ENCODE measurements at regions not wholly inside any gene's neighbourhood (a gene's known extent, or its start where the extent isn't known, plus 50 kb on each side); places are given as distances from the start of the nearest gene placed in this dataset.

- POLR2A ChIA-PET, result no interaction called here
- Mint-ChIP-seq H3K4me1 (no peaks in the 10 kb centered on the region), H3K27ac (no peak overlapping the region), H3K4me3 (no peak overlapping the region), H3K27me3 (peaks cover 0 to 1% (median 0%) of the 10 kb centered on the region in 5 donors), H3K36me3 (peaks cover 0 to 4% (median 0%) of the 10 kb centered on the region in 3 donors), H3K9me3 (peaks cover 0 to 33% (median 4%) of the 10 kb centered on the region in 9 donors)
- no peak for DNase-seq
- ATAC-seq, result no peak
Measured at GRCh38 chr9:108360304-108360703, 495.5 kb downstream of the ACTL7B start.

GRCh38 chr9:108356806-108357205 is 499.0 kb downstream of the ACTL7B start:
- Mint-ChIP-seq H3K9me3 (peaks cover 3 to 34% (median 5%) of the 10 kb centered on the region in 9 donors), H3K27me3 (peaks cover 0 to 4% (median 0%) of the 10 kb centered on the region in 5 donors), H3K36me3 (peaks cover 0 to 4% (median 0%) of the 10 kb centered on the region in 3 donors), H3K4me1 (no peaks in the 10 kb centered on the region), H3K27ac (no peak overlapping the region), H3K4me3 (no peak overlapping the region)
- no peak for DNase-seq
- POLR2A ChIA-PET, result no interaction called here
- ATAC-seq, result no peak

- Mint-ChIP-seq H3K4me1 (no peaks in the 10 kb centered on the region), H3K27ac (no peak overlapping the region), H3K36me3 (no peaks in the 10 kb centered on the region), H3K4me3 (no peak overlapping the region), H3K27me3 (peaks cover 0 to 4% (median 0%) of the 10 kb centered on the region in 5 donors), H3K9me3 (peaks cover 0 to 20% (median 7%) of the 10 kb centered on the region in 9 donors)
- no peak for ATAC-seq
- POLR2A ChIA-PET, result no interaction called here
- no peak for DNase-seq
Measured at GRCh38 chr9:108351571-108351970, 504.2 kb downstream of the ACTL7B start.

GRCh38 chr9:108347463-108348188 is 508.2 kb downstream of the ACTL7B start:
- DNase-seq, result no peak
- Mint-ChIP-seq H3K36me3 (no peaks in the 10 kb centered on the region), H3K9me3 (peaks cover 0 to 11% (median 6%) of the 10 kb centered on the region in 9 donors), H3K27me3 (no peaks in the 10 kb centered on the region), H3K27ac (no peak overlapping the region), H3K4me3 (no peak overlapping the region), H3K4me1 (no peaks in the 10 kb centered on the region)
- POLR2A ChIA-PET, result no interaction called here
- ATAC-seq, result no peak

GRCh38 chr9:108345826-108346225 is 510.0 kb downstream of the ACTL7B start:
- Mint-ChIP-seq H3K4me1 (no peaks in the 10 kb centered on the region), H3K27me3 (peaks cover 0 to 2% (median 0%) of the 10 kb centered on the region in 5 donors), H3K4me3 (no peak overlapping the region), H3K27ac (no peak overlapping the region), H3K36me3 (no peaks in the 10 kb centered on the region), H3K9me3 (peaks cover 0 to 12% (median 3%) of the 10 kb centered on the region in 9 donors)
- POLR2A ChIA-PET, result no interaction called here
- DNase-seq (no peak), ATAC-seq (no peak)

GRCh38 chr9:108339251-108339650 is 516.5 kb downstream of the ACTL7B start:
- Mint-ChIP-seq H3K27ac (no peak overlapping the region), H3K9me3 (peaks cover 0 to 18% (median 2%) of the 10 kb centered on the region in 9 donors), H3K4me3 (no peak overlapping the region), H3K36me3 (no peaks in the 10 kb centered on the region), H3K4me1 (no peaks in the 10 kb centered on the region), H3K27me3 (peaks cover 0 to 2% (median 0%) of the 10 kb centered on the region in 5 donors)
- POLR2A ChIA-PET, result no interaction called here
- DNase-seq, result no peak
- no peak for ATAC-seq

- no peaks in the 10 kb centered on the region for H3K36me3 Mint-ChIP-seq
- H3K27ac Mint-ChIP-seq, result no peak overlapping the region
Measured at GRCh38 chr9:108336575-108336974, 519.2 kb downstream of the ACTL7B start.

GRCh38 chr9:108333530-108333983 is 522.2 kb downstream of the ACTL7B start:
- POLR2A ChIA-PET, result no interaction called here
- Mint-ChIP-seq H3K4me3 (no peak overlapping the region), H3K4me1 (peaks cover 0 to 2% (median 0%) of the 10 kb centered on the region in 4 donors), H3K27ac (no peak overlapping the region), H3K9me3 (peaks cover 4 to 19% (median 12%) of the 10 kb centered on the region in 9 donors), H3K36me3 (no peaks in the 10 kb centered on the region), H3K27me3 (no peaks in the 10 kb centered on the region)
- ATAC-seq, result no peak
- DNase-seq, result no peak

More at GRCh38 chr9:108336575-108336974, 519.2 kb downstream of the ACTL7B start:
- Mint-ChIP-seq H3K27me3 (peaks cover 0 to 2% (median 0%) of the 10 kb centered on the region in 5 donors), H3K4me1 (no peaks in the 10 kb centered on the region), H3K9me3 (peaks cover 0 to 8% (median 2%) of the 10 kb centered on the region in 9 donors), H3K4me3 (no peak overlapping the region)
- POLR2A ChIA-PET, result no interaction called here
- DNase-seq (no peak), ATAC-seq (no peak)

GRCh38 chr9:108331596-108331995 is 524.2 kb downstream of the ACTL7B start:
- DNase-seq, result no peak
- no peak overlapping the region for H3K4me3 Mint-ChIP-seq
- POLR2A ChIA-PET, result no interaction called here
- peaks cover 0 to 9% (median 0%) of the 10 kb centered on the region in 3 donors for H3K36me3 Mint-ChIP-seq
- H3K9me3 Mint-ChIP-seq, result peaks cover 10 to 39% (median 24%) of the 10 kb centered on the region in 9 donors
- no peak overlapping the region for H3K27ac Mint-ChIP-seq
- peaks cover 0 to 2% (median 0%) of the 10 kb centered on the region in 4 donors for H3K4me1 Mint-ChIP-seq
- H3K27me3 Mint-ChIP-seq, result no peaks in the 10 kb centered on the region
- ATAC-seq, result no peak

GRCh38 chr9:108325406-108325805 is 530.4 kb downstream of the ACTL7B start:
- peaks cover 0 to 9% (median 0%) of the 10 kb centered on the region in 3 donors for H3K36me3 Mint-ChIP-seq
- DNase-seq (no peak), ATAC-seq (no peak)
- peaks cover 0 to 3% (median 0%) of the 10 kb centered on the region in 5 donors for H3K27me3 Mint-ChIP-seq
- peaks cover 15 to 59% (median 27%) of the 10 kb centered on the region in 9 donors for H3K9me3 Mint-ChIP-seq
- POLR2A ChIA-PET, result no interaction called here
- H3K4me3 Mint-ChIP-seq, result no peak overlapping the region
- no peaks in the 10 kb centered on the region for H3K4me1 Mint-ChIP-seq
- no peak overlapping the region for H3K27ac Mint-ChIP-seq

- peaks cover 0 to 3% (median 0%) of the 10 kb centered on the region in 5 donors for H3K27me3 Mint-ChIP-seq
- POLR2A ChIA-PET, result no interaction called here
- DNase-seq (no peak), ATAC-seq (no peak)
- no peak overlapping the region for H3K4me3 Mint-ChIP-seq
- peaks cover 0 to 9% (median 0%) of the 10 kb centered on the region in 3 donors for H3K36me3 Mint-ChIP-seq
- peaks cover 11 to 49% (median 22%) of the 10 kb centered on the region in 9 donors for H3K9me3 Mint-ChIP-seq
- H3K4me1 Mint-ChIP-seq, result no peaks in the 10 kb centered on the region
- no peak overlapping the region for H3K27ac Mint-ChIP-seq
Measured at GRCh38 chr9:108323615-108324014, 532.2 kb downstream of the ACTL7B start.

GRCh38 chr9:108322326-108323098 is 533.3 kb downstream of the ACTL7B start:
- H3K4me3 Mint-ChIP-seq, result no peak overlapping the region
- peaks cover 0 to 3% (median 0%) of the 10 kb centered on the region in 5 donors for H3K27me3 Mint-ChIP-seq
- H3K9me3 Mint-ChIP-seq, result peaks cover 1 to 38% (median 17%) of the 10 kb centered on the region in 9 donors
- POLR2A ChIA-PET, result no interaction called here
- DNase-seq (no peak), ATAC-seq (no peak)
- H3K36me3 Mint-ChIP-seq, result no peaks in the 10 kb centered on the region
- no peaks in the 10 kb centered on the region for H3K4me1 Mint-ChIP-seq
- H3K27ac Mint-ChIP-seq, result no peak overlapping the region

GRCh38 chr9:108316630-108317029 is 539.2 kb downstream of the ACTL7B start:
- no peak overlapping the region for H3K4me3 Mint-ChIP-seq
- no peak overlapping the region for H3K27ac Mint-ChIP-seq
- H3K4me1 Mint-ChIP-seq, result no peaks in the 10 kb centered on the region
- H3K36me3 Mint-ChIP-seq, result no peaks in the 10 kb centered on the region
- ATAC-seq (no peak), DNase-seq (no peak)
- POLR2A ChIA-PET, result no interaction called here
- peaks cover 0 to 9% (median 4%) of the 10 kb centered on the region in 9 donors for H3K9me3 Mint-ChIP-seq
- no peaks in the 10 kb centered on the region for H3K27me3 Mint-ChIP-seq
